D341Med (cell line): ENCODE measurements at regions not wholly inside any gene's neighbourhood (a gene's known extent, or its start where the extent isn't known, plus 50 kb on each side); places are given as distances from the start of the nearest gene placed in this dataset.

Experiments
- DNase-seq: peaks from one replicate; pipeline ENCODE4 v3.0.0; 2012; ENCODE audit warnings: low spot score

GRCh38 chr4:136301749-136302495, 1230.4 kb downstream of the PCDH18 start:
- DNase-seq = no peak

GRCh38 chr4:136283977-136284376, 1248.3 kb downstream of the PCDH18 start:
- DNase-seq = no peak

- DNase-seq = no peak
Measured at GRCh38 chr4:136281889-136282288, 1250.4 kb downstream of the PCDH18 start.

- DNase-seq = no peak
Measured at GRCh38 chr4:136281307-136281706, 1251.0 kb downstream of the PCDH18 start.

GRCh38 chr4:136277741-136278140, 1254.6 kb downstream of the PCDH18 start:
- DNase-seq = no peak

- no peak for DNase-seq
Measured at GRCh38 chr4:136246876-136247275, 1285.4 kb downstream of the PCDH18 start.

- no peak for DNase-seq
Measured at GRCh38 chr4:136241221-136241986, 1290.9 kb downstream of the PCDH18 start.

GRCh38 chr4:136227315-136227714, 1305.0 kb downstream of the PCDH18 start:
- DNase-seq = no peak

GRCh38 chr4:136219592-136220125, 1312.6 kb downstream of the PCDH18 start:
- no peak for DNase-seq

- DNase-seq = no peak
Measured at GRCh38 chr4:136203199-136203598, 1329.1 kb downstream of the PCDH18 start.

GRCh38 chr4:136198358-136198757, 1333.9 kb downstream of the PCDH18 start:
- no peak for DNase-seq

- no peak for DNase-seq
Measured at GRCh38 chr4:136194962-136195361, 1337.3 kb downstream of the PCDH18 start.

- DNase-seq = no peak
Measured at GRCh38 chr4:136186650-136187049, 1345.6 kb downstream of the PCDH18 start.

GRCh38 chr4:136183513-136183912, 1348.8 kb downstream of the PCDH18 start:
- no peak for DNase-seq

GRCh38 chr4:136156947-136157346, 1375.3 kb downstream of the PCDH18 start:
- no peak for DNase-seq

GRCh38 chr4:136150046-136150445, 1382.2 kb downstream of the PCDH18 start:
- DNase-seq = no peak

- DNase-seq = no peak
Measured at GRCh38 chr4:136136601-136137000, 1395.7 kb downstream of the PCDH18 start.

GRCh38 chr4:136124251-136124745, 1408.0 kb downstream of the PCDH18 start:
- DNase-seq = peak; percentile 52

- DNase-seq = no peak
Measured at GRCh38 chr4:136121426-136121825, 1410.9 kb downstream of the PCDH18 start.

- DNase-seq = no peak
Measured at GRCh38 chr4:136113921-136114320, 1418.4 kb downstream of the PCDH18 start.

GRCh38 chr4:136112116-136112515, 1420.2 kb downstream of the PCDH18 start:
- DNase-seq = no peak

GRCh38 chr4:136106753-136107152, 1425.5 kb downstream of the PCDH18 start:
- peak; percentile 9 for DNase-seq

GRCh38 chr4:136103616-136104015, 1428.7 kb downstream of the PCDH18 start:
- DNase-seq = no peak
